ENCODE measurements at regions not wholly inside any gene's neighbourhood (a gene's known extent, or its start where the extent isn't known, plus 50 kb on each side); places are given as distances from the start of the nearest gene placed in this dataset.
A peak's percentile ranks its signal among the peaks of the same experiment; 100 is the strongest.

DNA sequence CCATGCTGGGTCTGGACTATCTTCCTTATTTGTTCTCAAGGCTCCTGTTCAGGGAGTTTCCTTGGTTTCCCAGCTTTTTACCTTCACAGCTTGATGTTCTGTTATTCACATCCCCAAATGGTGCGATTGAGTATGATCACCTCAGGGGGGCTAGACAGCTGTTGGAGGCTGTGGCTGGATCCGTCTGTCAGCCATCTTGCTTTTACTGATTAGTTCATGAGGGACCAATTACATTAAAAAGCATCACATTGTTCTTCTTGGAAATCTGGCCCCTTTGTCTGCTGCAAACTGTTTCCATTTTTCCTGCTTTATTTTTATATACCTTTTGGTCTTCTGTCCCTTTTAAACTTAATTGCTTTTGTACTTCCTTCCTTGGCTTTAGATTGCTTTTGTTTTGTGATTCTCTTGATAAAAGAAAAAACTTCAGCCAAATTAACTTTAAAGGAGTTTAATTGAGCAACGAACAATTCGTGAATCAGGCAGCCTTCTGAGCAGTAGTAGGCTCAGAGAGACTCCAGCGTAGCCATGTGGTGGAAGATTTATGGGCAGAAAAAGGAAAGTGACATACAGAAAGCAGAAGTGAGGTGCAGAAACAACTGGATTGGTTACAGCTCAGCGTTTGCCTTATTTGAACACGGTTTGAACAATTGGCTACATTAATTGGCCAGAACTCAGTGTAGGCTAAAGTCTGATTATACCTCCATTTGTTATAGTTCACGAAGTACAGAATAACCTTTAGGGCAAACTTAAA is 208.7 kb downstream of the AEBP2 start:
- TF ChIP-seq CTCF (IDR thresholded peaks at IDR 0.05) (no peak), EP300 (IDR thresholded peaks at IDR 0.05) (no peak), POLR2A (IDR thresholded peaks at IDR 0.05) (no peak), POLR2AphosphoS5 (IDR thresholded peaks at IDR 0.05) (peak in 3 of 4 donors; percentile 31 to 64 (median 61))
- H3K36me3 ChIP-seq = no peaks in the 10 kb centered on the region
- no peak for DNase-seq
- H3K4me3 ChIP-seq = no peak overlapping the region
- 47 to 68% methylated on average over 8 of the region's 8 CpGs for WGBS, 2 donors
- intact Hi-C loops (cut with DNase I) = no loop called here
- H3K9me3 ChIP-seq = peaks cover 0 to 5% (median 0%) of the 10 kb centered on the region in 4 donors
- peaks cover 0 to 5% (median 0%) of the 10 kb centered on the region in 4 donors for H3K4me1 ChIP-seq
- H3K27me3 ChIP-seq = no peaks in the 10 kb centered on the region
- peak overlapping the region in 1 of 4 donors; percentile 35 for H3K27ac ChIP-seq

DNA sequence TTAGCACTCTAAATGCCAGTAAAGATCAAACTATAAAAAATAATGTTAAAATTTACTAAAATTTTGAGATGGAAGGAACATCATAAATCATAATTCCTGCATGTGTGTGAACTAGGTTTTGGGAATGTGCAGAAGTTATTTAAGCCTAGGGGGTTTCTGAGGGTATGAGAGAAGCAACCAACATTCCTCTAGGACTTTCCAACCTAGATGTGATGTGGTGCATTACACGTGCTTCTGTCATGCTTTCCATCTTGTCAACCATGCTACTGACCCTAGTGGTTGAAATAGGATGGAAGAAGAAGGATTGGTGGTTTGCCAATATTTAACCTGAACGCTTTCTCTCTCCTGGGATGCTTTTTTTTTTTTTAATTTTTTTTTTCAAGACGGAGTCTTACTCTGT is 209.3 kb downstream of the AEBP2 start:
- Histone ChIP-seq H3K36me3 (no peaks in the 10 kb centered on the region), H3K4me1 (peaks cover 0 to 2% (median 0%) of the 10 kb centered on the region in 4 donors), H3K27ac (peak overlapping the region in 1 of 4 donors; percentile 35), H3K27me3 (no peaks in the 10 kb centered on the region), H3K4me3 (no peak overlapping the region), H3K9me3 (peaks cover 0 to 5% (median 0%) of the 10 kb centered on the region in 4 donors)
- 89 to 92% methylated on average over 3 of the region's 3 CpGs for WGBS, 2 donors
- intact Hi-C loops (cut with DNase I) = no loop called here
- DNase-seq = no peak
- TF ChIP-seq POLR2AphosphoS5 (IDR thresholded peaks at IDR 0.05) (no peak), POLR2A (IDR thresholded peaks at IDR 0.05) (no peak), CTCF (IDR thresholded peaks at IDR 0.05) (no peak), EP300 (IDR thresholded peaks at IDR 0.05) (no peak)

GRCh38 chr12:19652386-19652785 is 213.1 kb downstream of the AEBP2 start:
- Histone ChIP-seq H3K4me3 (no peak overlapping the region), H3K9me3 (no peaks in the 10 kb centered on the region), H3K27me3 (no peaks in the 10 kb centered on the region), H3K4me1 (peaks cover 0 to 16% (median 10%) of the 10 kb centered on the region in 4 donors), H3K27ac (peak overlapping the region in 1 of 4 donors; percentile 66), H3K36me3 (no peaks in the 10 kb centered on the region)
- TF ChIP-seq EP300 (IDR thresholded peaks at IDR 0.05) = no peak
- TF ChIP-seq POLR2AphosphoS5 (IDR thresholded peaks at IDR 0.05) = no peak
- TF ChIP-seq CTCF (IDR thresholded peaks at IDR 0.05) = no peak
- no peak for TF ChIP-seq POLR2A (IDR thresholded peaks at IDR 0.05)
- intact Hi-C loops (cut with DNase I) = no loop called here
- 38 to 72% methylated on average over 2 of the region's 2 CpGs for WGBS, 2 donors
- DNase-seq = no peak

DNA sequence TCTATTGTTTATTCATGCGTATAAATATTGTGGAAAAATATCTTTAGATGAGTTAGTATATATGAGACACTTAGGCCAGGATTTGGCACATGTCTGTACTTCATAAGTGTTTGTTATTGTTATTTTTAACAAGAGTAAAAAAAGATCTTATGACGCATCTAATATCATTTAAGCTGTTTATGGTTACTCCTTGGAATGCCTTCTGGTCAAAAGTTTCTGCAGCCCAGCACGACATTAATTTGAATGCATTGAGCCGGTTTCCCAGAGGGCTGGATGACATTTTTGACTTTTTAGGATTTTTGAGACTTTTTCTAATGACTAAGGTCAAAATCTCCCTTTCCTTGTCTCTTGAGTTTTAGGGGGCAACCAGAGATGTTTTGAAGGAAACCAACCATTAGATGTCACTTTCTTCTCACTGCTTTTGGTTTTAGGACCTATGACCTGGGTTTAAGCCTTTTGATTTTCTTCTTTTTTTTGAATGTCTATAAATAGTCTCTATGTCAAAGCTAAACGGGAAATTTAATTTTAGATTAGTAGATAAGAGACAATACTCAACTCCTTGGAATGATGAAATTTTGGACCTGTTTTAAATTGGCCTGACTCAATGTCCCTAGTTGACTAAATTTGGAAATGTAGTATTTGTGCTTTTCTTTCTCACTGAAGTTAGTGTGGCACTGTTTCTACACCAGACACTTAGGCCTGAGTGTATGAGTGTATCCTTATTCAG is 215.5 kb downstream of the AEBP2 start:
- intact Hi-C loops (cut with DNase I) = no loop called here
- no peaks in the 10 kb centered on the region for H3K36me3 ChIP-seq
- 71 to 79% methylated on average over 5 of the region's 5 CpGs for WGBS, 2 donors

More for the DNA sequence above, 215.5 kb downstream of the AEBP2 start:
- Histone ChIP-seq H3K4me3 (no peak overlapping the region), H3K4me1 (peaks cover 0 to 16% (median 10%) of the 10 kb centered on the region in 4 donors), H3K27me3 (no peaks in the 10 kb centered on the region), H3K27ac (peak overlapping the region; percentile 11 to 66 (median 20)), H3K9me3 (no peaks in the 10 kb centered on the region)
- TF ChIP-seq CTCF (IDR thresholded peaks at IDR 0.05) (no peak), EP300 (IDR thresholded peaks at IDR 0.05) (peak in 1 of 4 donors; percentile 30), POLR2A (IDR thresholded peaks at IDR 0.05) (no peak), POLR2AphosphoS5 (IDR thresholded peaks at IDR 0.05) (peak in 3 of 4 donors; percentile 24 to 48 (median 25))
- no peak for DNase-seq

Measured in sigmoid colon (tissue), 6 donors.